ENCODE measurements at regions not wholly inside any gene's neighbourhood (a gene's known extent, or its start where the extent isn't known, plus 50 kb on each side); places are given as distances from the start of the nearest gene placed in this dataset.
"Not testable (repeated sequence)": the region's sequence is repeated elsewhere in the genome, so short reads cannot be mapped to it uniquely, and the experiment has no call there.

DNA sequence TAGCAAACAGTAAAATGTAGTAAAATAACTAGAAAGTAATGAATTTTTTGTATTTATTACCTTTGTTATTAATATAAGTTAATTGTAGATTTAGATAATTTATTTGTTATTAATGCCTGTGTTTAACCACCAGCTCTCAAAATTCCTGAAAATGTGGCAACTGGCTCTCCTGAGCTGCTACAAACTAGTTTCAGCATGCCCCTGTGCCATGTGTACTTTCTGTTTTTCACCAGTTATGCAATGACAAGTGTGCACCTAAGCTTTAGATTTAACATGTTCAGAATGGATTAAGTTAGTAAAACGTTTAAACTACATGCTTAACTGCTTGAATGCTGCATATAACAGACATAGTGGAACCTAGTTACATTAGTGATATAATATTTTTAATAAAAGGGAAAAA is 88.1 kb downstream of the POSTN start:
- no peak for DNase-seq (ENCODE audit: low spot score)

DNA sequence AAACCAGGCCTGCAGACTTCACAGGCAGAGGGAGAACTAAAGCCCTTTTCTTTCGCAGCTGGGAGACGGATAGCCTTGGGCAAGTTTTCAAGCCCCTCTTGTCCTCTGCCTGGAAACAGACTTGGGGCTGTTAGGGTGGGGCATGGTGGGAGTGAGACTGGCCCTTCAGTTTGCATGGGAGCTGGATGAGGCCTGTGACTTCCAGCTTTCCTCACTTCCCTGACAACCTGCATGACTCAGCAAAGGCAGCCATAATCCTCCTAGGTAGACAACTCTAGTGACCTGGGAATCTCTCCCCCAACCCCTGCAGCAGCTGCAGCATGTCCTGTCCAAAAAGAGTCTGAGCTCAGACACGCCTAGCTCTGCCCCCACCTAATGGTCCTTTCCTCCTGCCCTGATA is 93.0 kb downstream of the POSTN start:
- no peak for DNase-seq (ENCODE audit: low spot score)

GRCh38 chr13:37504251-37504650 is 94.3 kb downstream of the POSTN start:
- DNase-seq (ENCODE audit: low spot score) = no peak

DNA sequence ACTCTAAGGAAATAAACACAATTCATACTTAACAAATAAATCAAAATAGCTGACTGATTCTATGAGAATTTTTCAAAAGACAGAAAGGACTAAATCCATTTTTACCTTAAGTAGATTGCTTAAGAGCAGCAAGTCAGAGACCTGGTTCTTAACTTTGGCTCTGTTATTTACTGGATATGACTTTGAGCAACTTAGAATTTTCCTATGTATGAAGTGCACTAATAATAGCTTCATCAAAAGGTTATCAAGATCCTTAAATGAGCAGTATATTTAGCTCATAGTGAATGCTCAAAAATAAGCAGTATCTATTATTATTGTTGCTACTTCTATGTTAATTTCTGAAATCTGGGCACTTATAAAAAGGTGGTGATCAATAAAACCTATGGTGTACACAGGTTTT is 95.3 kb downstream of the POSTN start:
- DNase-seq (ENCODE audit: low spot score) = no peak

GRCh38 chr13:37502303-37502993 is 96.1 kb downstream of the POSTN start:
- not testable (repeated sequence) for DNase-seq (ENCODE audit: low spot score)

- DNase-seq (ENCODE audit: low spot score) = no peak
These were observed 97.4 kb downstream of the POSTN start for GRCh38 chr13:37501187-37501586.

DNA sequence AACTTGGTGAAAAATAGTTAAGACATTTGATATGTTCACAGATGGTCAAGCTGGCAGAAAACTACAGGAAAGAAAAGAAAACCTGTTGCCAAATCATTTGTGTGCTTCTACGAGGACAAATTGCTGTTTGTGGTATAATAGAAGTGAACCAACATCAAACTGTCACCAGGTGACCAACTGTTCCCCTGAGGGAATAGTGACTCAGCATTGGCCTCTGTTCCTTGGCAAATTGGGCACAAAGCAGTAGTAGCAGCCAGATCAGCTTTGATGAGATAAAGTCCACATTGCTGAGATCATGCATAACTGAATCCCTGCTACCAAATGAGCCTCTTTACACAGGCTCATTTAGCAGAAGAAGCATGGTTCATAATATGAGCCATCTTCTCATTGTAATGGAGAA is 103.5 kb downstream of the POSTN start:
- no peak for DNase-seq (ENCODE audit: low spot score)

- no peak for DNase-seq (ENCODE audit: low spot score)
These were observed 104.8 kb downstream of the POSTN start for GRCh38 chr13:37493775-37494174.

DNA sequence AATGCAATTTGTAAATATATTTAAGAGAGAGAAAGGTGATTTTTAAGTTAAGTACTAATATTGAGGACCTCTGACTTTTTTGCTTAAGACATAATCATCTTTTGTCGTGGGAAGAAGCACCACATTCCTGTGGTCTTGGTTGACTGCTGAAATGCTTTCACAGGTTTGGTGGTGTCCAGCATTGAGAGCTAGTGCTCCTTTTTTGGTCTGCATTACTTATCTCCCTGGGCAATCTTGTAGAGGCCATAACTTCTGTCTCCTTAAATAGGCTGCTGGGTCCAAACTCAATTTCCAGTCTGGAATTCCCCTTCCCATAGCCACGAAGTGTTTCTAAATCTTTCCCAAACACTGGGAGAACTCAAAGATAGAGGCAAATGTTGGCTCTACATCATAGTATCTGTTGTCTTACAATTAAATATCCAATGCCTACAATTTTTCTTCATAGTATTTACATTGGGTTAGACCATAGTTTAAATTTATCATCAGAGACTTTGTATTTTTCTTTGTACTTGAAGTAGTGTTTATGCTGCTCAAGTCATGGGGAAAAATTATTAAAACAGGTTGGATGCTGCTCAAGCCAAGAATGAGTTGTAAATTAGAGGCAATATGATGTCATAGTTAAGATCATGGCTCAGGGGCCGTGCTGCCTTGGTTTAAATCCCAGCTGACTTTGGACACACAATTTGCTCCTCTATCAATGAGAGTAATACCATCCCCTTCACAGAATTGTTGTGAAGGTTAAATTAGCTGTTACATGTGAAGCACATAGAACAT is 105.6 kb downstream of the POSTN start:
- peak; percentile 0 for DNase-seq (ENCODE audit: low spot score)

GRCh38 chr13:37492075-37492474 is 106.5 kb downstream of the POSTN start:
- DNase-seq (ENCODE audit: low spot score) = no peak

DNA sequence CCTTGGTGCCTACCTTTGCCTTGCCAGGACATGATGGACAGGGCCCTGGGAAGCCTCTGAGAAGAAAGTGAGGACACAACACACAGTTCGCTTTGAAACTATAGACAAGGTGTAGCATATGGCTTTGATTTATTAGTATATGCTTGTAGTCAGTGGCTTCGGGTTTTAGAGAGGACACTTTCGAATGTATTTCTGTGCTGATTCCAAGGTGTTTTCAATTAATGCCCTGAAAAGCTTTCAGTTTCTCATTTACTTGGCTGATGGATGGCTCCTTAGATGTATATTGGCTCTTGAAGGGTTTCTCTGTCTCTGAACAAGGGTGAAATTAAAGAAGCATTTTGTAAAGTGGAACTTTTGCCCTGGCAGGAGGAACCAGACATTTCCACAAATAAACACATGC is 106.9 kb downstream of the POSTN start:
- peak; percentile 0 for DNase-seq (ENCODE audit: low spot score)

GRCh38 chr13:37490176-37490779 is 108.3 kb downstream of the POSTN start:
- peak; percentile 0 for DNase-seq (ENCODE audit: low spot score)

GRCh38 chr13:37488726-37489125 is 109.8 kb downstream of the POSTN start:
- no peak for DNase-seq (ENCODE audit: low spot score)

DNA sequence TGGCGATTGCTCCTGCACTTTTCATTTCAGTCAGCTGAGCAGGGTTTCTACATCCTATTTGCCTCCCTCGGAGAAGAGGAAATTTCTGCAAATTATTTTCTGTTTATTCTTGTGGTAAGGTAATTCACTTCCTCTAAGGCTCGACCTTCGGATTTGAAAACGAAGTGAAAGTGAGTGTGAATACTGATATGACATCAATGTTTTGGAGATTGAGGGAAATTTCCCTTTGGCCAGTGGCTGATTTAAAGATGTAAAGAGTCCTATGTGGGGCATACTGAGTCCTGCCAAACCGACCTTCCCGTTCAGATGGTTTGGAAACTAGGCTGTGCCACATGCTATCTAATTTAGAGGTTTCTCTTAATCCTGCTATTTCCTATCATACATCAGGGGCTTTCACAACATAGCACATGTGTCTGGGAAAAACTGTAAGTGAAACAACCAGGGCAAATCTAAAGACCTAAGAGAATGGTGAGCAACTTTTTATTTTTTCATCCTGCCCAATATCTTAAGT is 112.3 kb downstream of the POSTN start:
- no peak for DNase-seq (ENCODE audit: low spot score)

DNA sequence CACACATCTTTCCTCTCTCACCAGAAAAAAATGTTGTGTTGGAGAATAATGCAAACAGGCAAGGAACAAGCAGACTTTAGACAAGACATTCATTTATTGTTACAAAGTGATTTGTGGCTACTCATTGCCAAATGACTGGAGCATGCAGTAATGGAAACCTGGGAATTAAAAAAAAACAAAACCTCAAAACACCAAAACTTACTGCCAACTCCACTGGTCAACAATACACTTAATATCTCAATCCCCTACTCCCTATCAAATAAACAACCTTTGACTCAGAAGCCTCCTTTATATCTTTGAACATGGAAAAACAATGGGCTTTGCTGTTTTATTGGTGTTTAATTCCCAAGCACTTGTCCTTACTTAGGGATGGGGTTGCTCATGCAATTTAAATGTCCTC is 112.8 kb downstream of the POSTN start:
- DNase-seq (ENCODE audit: low spot score) = no peak

DNA sequence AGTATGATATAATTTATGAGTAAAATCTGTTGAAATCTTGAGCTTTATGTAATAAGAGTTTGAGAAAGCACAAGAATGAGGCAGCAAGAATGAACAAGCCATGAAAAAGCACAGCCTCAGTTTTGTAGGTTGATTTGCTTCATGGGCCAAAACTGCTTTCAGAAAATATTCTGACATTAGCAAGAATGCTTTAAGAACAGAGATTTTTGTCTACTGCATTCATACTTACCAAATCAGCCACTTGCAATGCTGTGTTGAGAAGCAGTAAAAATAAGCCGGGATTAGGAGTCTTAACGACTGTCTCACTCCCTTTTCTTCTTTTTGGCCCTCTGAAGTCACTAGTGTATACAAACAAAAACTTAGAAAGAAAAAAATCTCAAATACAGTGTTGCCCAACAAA is 114.5 kb downstream of the POSTN start:
- DNase-seq (ENCODE audit: low spot score) = no peak

DNA sequence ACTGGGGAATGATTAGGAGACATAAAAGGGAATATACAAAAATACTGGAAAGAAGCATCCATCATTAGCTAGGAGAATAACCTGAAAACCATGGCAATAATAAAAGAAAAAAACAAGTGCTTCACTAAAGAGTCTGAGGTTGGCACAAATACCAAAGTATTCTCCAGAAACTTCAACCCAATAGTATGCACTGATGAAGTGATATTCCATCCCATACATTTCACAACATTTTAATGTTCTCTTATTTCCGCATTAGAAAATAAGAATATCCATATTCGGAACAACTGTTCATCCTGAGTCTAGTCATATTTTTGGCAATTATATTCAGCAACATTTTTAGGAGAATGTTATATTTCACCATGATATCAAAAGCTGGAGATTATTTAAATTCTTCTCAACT is 116.2 kb downstream of the POSTN start:
- no peak for DNase-seq (ENCODE audit: low spot score)

DNA sequence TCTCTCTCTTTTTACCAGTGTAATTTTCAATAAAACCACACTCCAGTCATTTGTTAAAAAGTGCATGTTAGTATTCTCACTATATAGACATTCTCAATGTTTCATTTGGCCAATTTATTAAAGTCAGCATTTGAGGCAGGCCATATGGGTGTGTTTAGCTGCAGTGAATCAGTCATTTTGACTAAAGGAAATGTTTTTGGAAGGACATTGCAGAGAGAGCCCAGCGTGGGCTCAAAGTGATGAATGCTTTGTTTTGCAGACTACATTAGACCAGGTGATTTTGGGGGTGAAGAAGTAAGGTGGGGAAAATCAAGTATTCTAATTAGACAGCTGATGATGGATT is 116.7 kb downstream of the POSTN start:
- no peak for DNase-seq (ENCODE audit: low spot score)

DNA sequence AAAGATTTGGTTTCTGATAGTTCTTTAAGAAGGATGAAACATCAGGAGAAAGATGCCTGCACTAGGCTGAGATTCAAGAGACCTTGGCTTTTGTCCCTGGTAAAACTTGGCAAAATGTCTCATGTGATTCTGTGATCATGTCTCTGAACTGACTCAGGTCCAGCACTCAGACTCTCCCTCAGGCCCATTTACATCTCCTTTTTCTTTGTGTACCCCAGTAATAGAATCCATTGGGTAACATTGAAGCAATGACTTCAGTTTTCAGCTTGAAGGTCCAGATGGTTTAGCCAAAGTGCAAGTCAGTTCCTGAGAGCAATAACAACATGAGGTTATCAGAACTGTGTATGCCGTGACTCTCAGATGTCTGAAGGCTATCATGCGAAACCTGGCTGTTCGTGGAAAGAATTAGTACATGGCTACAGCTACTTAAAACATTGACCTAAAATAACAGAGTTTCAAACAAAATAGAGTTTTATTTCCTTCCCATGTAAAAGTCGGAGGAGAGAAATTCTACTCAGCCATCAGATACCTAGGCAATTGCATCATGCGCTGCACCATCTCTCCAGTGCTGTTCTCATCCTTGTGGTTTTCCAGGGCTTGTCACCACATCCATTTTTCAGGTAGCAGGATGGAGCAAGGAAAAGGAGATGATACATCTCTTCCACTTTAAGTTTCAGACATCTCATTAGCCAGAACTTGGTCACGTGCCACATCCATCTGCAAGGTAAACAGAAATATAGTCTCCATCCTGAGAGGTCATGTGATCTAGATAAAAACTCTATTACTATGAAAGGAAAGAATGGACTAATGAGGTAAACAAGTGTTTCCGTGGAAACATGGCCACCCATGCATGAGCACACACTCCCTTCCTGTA is 117.3 kb downstream of the POSTN start:
- DNase-seq (ENCODE audit: low spot score) = no peak

DNA sequence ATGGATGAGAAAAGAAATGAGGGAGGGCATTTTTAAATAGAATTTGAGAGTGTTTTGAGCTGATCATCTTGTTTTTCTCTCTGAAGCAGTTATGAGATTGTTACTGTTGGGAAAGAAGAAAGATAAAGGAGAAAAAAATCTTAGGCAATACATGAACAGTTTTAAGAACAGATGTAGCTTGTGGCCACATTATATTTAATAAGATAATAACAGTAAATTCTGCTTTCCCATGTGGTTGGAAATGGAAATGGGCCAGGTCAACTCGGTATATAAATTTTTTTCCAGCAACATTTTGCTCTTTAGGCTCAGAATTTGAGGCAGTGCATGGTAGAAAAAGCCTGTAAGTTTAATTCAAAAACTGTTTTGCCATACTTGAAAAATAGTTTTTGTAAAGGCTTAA is 118.7 kb downstream of the POSTN start:
- DNase-seq (ENCODE audit: low spot score) = no peak

DNA sequence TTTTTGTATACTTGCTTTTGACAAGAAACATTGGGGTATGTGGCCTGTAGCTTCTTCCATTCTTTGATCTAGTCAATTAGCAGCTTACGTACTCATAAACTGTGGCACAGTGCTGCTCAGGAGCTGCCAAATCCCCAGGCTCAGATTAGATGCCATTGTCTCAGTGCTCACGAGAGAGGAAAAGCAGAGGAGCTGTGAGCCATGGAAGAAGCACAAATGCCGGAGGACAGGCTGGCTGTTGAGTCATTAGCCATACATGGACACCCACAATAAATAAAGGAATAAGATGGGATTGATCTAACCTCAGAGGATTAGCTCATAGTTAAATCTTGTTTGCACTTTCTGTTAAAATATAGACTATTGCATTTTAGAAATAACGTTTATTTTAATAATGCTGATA is 121.7 kb downstream of the POSTN start:
- DNase-seq (ENCODE audit: low spot score) = no peak

DNA sequence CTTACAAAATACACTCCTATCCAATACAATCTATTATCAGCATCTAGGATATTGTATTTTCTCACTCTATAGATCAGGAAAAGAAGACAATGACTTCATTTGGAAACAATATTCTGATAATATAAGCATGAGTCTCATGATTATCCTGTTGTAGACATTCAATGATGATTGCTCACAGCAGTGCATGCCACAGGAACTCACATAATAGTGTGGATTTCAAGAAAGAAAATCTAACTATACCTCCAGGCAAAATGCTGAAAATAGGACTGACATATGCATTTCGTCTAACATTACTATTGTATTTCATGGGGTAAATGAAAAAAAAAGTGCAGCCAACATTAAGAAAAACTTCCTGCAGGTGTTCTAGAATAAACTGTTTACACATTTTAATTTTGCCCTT is 122.6 kb downstream of the POSTN start:
- no peak for DNase-seq (ENCODE audit: low spot score)
